WERI-Rb-1 (cell line): ENCODE measurements at regions not wholly inside any gene's neighbourhood (a gene's known extent, or its start where the extent isn't known, plus 50 kb on each side); places are given as distances from the start of the nearest gene placed in this dataset.

Source experiments
- DNase-seq: peaks from one replicate; pipeline ENCODE4 v3.0.0-alpha.2; 2020
- H3K27ac ChIP-seq: fragments of 250-450 bp; sonication (Bioruptor Pico); 2 replicates; pipeline ENCODE4 v1.5.1; 2020; ENCODE audit warnings: mild to moderate bottlenecking, moderate library complexity
- H3K27me3 ChIP-seq: fragments of 250-450 bp; sonication (Bioruptor Pico); 2 replicates; pipeline ENCODE4 v1.5.1; 2021; ENCODE audit warnings: mild to moderate bottlenecking, low read depth, moderate library complexity; ENCODE audit not compliant: insufficient read depth, severe bottlenecking
- H3K36me3 ChIP-seq: fragments of 250-450 bp; sonication (Bioruptor Pico); 2 replicates; pipeline ENCODE4 v1.5.1; 2020; ENCODE audit warnings: mild to moderate bottlenecking, moderate library complexity
- H3K4me3 ChIP-seq: 2 replicates; pipeline ENCODE4 v1.5.1; 2011; ENCODE audit warnings: low read depth, mild to moderate bottlenecking, control low read depth, low read length
- H3K9me3 ChIP-seq: fragments of 250-450 bp; sonication (Bioruptor Pico); 2 replicates; pipeline ENCODE4 v1.5.1; 2021; ENCODE audit warnings: mild to moderate bottlenecking, moderate library complexity; ENCODE audit not compliant: severe bottlenecking
- TF ChIP-seq, protein P1 (sequence below): IDR thresholded peaks from 2 replicates; pipeline ENCODE4 v1.5.1; 2011; ENCODE audit warnings: low read depth, mild to moderate bottlenecking, control low read depth, inconsistent platforms, low read length

- peaks cover 4% of the 10 kb centered on the region for H3K9me3 ChIP-seq
Observed at GRCh38 chr10:30127120-30127541, 67.7 kb upstream of the JCAD start.

GRCh38 chr10:30125496-30125895 lies 66.1 kb upstream of the JCAD start:
- Histone ChIP-seq H3K27me3 (no peaks in the 10 kb centered on the region), H3K9me3 (no peaks in the 10 kb centered on the region), H3K36me3 (no peaks in the 10 kb centered on the region), H3K4me3 (no peak overlapping the region), H3K27ac (no peak overlapping the region)
- TF ChIP-seq, protein P1, sequence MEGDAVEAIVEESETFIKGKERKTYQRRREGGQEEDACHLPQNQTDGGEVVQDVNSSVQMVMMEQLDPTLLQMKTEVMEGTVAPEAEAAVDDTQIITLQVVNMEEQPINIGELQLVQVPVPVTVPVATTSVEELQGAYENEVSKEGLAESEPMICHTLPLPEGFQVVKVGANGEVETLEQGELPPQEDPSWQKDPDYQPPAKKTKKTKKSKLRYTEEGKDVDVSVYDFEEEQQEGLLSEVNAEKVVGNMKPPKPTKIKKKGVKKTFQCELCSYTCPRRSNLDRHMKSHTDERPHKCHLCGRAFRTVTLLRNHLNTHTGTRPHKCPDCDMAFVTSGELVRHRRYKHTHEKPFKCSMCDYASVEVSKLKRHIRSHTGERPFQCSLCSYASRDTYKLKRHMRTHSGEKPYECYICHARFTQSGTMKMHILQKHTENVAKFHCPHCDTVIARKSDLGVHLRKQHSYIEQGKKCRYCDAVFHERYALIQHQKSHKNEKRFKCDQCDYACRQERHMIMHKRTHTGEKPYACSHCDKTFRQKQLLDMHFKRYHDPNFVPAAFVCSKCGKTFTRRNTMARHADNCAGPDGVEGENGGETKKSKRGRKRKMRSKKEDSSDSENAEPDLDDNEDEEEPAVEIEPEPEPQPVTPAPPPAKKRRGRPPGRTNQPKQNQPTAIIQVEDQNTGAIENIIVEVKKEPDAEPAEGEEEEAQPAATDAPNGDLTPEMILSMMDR: no peak
- DNase-seq: no peak

More at GRCh38 chr10:30127120-30127541, 67.7 kb upstream of the JCAD start:
- DNase-seq: no peak
- Histone ChIP-seq H3K27ac (no peak overlapping the region), H3K36me3 (no peaks in the 10 kb centered on the region), H3K4me3 (no peak overlapping the region), H3K27me3 (no peaks in the 10 kb centered on the region)
- TF ChIP-seq, protein P1: no peak

DNA sequence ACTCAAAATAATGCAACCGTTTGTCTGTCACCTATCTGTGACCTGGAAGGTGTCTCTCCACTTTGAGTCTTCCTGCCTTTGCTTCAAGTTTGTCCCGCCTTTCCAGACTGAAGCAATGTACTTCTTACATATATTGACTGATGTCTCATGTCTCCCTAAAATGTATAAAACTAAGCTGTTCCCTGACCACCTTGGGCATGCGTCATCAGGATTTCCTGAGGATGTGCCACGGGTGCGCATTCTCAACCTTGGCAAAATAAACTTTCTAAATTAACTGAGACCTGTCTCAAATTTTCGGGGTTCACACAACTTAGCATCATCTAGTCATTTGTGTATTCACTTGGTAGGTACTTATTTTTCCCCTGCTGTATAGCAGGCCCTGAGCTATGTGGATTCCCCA lies 65.3 kb upstream of the JCAD start:
- Histone ChIP-seq H3K36me3 (no peaks in the 10 kb centered on the region), H3K27ac (no peak overlapping the region), H3K9me3 (no peaks in the 10 kb centered on the region), H3K27me3 (no peaks in the 10 kb centered on the region), H3K4me3 (no peak overlapping the region)
- TF ChIP-seq, protein P1: no peak
- DNase-seq: no peak

DNA sequence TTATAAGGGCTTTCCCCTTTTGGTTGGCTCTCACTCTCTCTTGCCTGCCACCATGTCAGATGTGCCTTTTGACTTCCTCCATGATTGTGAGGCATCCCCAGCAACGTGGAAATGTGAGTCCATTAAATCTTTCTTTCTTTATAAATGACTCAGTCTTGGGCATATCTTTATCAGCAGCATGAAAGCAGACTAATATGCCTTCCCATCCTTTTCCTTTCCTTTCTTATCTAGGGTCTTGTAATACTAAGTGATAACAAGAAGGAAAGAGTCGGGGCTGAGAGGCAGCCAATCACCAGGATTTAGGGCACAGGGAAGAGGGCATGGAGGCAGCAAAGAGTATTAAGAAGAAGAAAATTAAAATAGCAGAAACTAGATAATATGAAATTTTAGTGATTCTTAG lies 62.0 kb upstream of the JCAD start:
- no peak for DNase-seq
- Histone ChIP-seq H3K27ac (no peak overlapping the region), H3K9me3 (no peaks in the 10 kb centered on the region), H3K27me3 (no peaks in the 10 kb centered on the region), H3K36me3 (no peaks in the 10 kb centered on the region), H3K4me3 (no peak overlapping the region)
- TF ChIP-seq, protein P1: no peak

DNA sequence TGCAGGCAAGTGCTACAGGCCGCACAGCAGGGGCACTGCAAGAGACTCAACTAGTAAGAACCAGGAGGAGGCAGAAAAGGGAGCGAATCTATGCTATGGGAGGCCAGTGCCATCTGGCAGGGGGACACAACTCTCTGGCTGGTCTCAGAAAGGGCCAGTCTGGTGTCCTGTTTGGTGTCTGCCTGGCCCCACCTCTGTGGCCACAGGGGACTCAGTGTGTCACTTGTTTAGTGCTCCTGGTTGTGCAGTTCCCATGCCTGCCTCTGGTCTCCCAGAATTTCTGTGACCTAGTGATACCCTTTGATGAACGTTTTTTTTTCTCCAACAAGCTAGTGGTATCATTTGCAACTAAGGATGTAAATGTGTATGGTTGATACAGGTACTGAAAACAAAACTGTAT lies 59.2 kb upstream of the JCAD start:
- no peak overlapping the region for H3K4me3 ChIP-seq
- no peak overlapping the region for H3K27ac ChIP-seq
- H3K36me3 ChIP-seq: no peaks in the 10 kb centered on the region
- no peaks in the 10 kb centered on the region for H3K9me3 ChIP-seq
- TF ChIP-seq, protein P1: no peak
- no peak for DNase-seq
- H3K27me3 ChIP-seq: no peaks in the 10 kb centered on the region

DNA sequence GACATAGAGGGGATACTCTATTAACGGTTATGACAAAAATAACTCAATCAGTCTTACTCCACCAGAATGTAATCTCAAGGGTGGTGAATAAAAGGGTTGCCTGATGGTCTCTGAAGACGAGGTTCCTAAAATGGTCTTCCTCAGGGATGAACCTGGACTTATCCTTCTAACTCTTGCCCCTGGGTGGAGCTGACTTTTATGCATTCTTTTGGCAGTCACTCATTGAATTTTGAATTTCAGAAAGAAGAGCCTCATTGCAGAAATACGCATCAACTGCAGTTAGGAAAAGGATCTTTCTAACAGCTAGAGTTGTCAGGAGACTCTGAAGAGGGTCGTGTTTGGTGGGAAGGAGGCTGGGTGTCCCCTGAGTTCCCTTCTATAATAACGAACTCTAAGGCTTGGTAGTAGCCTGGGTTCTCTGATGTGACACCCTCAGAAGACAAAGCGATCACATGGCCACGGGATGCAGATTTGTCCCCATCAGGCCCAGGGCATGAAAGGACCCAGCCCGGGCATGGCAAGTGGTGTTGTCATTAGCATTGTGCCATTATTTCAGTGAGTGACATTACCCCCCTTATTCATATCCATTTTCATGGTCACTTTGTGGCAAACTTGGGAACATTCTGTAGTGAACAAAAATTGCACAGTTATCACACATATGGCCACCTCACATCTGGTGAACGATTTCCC lies 58.6 kb upstream of the JCAD start:
- Histone ChIP-seq H3K9me3 (no peaks in the 10 kb centered on the region), H3K27ac (no peak overlapping the region), H3K27me3 (no peaks in the 10 kb centered on the region), H3K36me3 (no peaks in the 10 kb centered on the region), H3K4me3 (no peak overlapping the region)
- DNase-seq: no peak
- TF ChIP-seq, protein P1: no peak
